Suprapubic skin (tissue), 3 donors: ENCODE measurements at regions not wholly inside any gene's neighbourhood (a gene's known extent, or its start where the extent isn't known, plus 50 kb on each side); places are given as distances from the start of the nearest gene placed in this dataset.

ENCODE experiments used
- CTCF ChIP-seq, 2 donors: fragments of 200-600 bp in 1 of 2; fragments of 450-650 bp in 1 of 2; sonication (generic) in 1 of 2; IDR thresholded peaks; one replicate each; pipeline ENCODE4 v1.5.1; 2016 to 2019; ENCODE audit warnings: antibody characterized with exemption in 2 of 2, mild to moderate bottlenecking in 1 of 2, moderate library complexity in 1 of 2
- POLR2A ChIP-seq, 2 donors: fragments of 450-650 bp; IDR thresholded peaks; one replicate each; pipeline ENCODE4 v1.6.1; 2017; ENCODE audit warnings: antibody characterized with exemption in 2 of 2, mild to moderate bottlenecking in 2 of 2, moderate library complexity in 2 of 2

DNA sequence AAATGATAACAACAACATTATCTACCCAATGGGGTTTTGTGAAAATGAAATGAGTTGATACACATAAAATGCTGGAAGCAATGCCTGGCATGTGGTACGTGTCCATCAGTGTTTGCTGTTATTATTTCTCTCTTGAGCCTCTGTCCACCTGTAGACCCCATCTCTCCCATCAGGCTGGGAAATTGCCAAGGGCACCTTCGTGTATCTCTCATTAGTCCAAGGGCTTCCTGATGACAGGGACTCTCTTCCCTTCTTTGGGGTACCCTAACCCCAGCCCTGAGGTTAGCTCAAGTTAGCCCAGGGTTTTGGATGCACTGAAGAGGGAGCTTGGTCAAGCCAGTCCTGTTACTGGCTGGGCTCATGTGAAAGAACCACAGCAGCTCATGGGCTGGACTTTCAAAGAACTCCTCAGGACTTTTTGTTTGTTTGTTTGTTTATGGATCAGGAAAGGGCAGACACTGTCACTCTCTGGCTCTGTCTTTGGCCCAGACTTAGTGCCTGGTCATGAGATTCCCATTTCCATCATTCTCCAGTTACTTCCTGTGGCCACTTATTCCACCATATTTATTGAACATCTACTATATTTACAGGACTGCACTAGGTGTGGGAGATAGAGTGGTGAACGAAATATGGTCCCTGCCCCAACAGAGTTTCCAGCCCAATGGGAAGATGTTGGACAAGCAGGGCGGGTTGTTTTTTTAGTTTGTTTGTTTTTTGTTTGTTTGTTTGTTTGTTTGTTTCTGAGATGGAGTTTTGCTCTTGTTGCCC lies 57.4 kb downstream of the NAV1 start:
- TF ChIP-seq POLR2A (IDR thresholded peaks at IDR 0.05) (no peak), CTCF (IDR thresholded peaks at IDR 0.05) (no peak)
